DND-41 (cell line): ENCODE measurements at regions not wholly inside any gene's neighbourhood (a gene's known extent, or its start where the extent isn't known, plus 50 kb on each side); places are given as distances from the start of the nearest gene placed in this dataset.

ENCODE experiments used
- EZH2 ChIP-seq: IDR thresholded peaks from 3 replicates; pipeline ENCODE4 v1.6.1; 2012; ENCODE audit warnings: borderline replicate concordance, low read depth, mild to moderate bottlenecking, moderate library complexity, low read length, inconsistent platforms; ENCODE audit not compliant: severe bottlenecking
- TF ChIP-seq, protein P1 (sequence below): IDR thresholded peaks from 2 replicates; pipeline ENCODE4 v1.5.1; 2012; ENCODE audit warnings: borderline replicate concordance, low read length, moderate library complexity, mild to moderate bottlenecking; ENCODE audit not compliant: poor library complexity, severe bottlenecking; ENCODE audit errors: extremely low read depth

DNA sequence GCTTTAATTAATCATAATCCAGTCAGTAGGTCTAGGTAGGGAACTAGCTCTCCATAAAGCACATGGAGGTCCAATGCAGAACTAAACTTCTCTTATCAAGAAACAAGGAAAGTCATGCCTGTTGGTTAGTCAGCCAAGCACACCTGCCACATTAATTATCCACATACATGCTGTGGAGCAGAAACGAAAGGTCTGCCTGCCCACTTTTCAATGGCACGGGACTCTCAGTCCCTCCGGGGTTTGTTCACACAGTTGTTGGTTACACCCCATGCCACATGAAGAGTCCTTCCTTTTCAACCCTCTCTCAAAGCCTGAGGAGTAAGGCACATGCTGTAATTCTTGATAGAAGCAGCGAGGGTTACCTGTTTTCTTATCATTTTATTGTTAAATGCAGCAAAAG lies 1096.4 kb upstream of the MAP3K7 start:
- TF ChIP-seq, protein P1, sequence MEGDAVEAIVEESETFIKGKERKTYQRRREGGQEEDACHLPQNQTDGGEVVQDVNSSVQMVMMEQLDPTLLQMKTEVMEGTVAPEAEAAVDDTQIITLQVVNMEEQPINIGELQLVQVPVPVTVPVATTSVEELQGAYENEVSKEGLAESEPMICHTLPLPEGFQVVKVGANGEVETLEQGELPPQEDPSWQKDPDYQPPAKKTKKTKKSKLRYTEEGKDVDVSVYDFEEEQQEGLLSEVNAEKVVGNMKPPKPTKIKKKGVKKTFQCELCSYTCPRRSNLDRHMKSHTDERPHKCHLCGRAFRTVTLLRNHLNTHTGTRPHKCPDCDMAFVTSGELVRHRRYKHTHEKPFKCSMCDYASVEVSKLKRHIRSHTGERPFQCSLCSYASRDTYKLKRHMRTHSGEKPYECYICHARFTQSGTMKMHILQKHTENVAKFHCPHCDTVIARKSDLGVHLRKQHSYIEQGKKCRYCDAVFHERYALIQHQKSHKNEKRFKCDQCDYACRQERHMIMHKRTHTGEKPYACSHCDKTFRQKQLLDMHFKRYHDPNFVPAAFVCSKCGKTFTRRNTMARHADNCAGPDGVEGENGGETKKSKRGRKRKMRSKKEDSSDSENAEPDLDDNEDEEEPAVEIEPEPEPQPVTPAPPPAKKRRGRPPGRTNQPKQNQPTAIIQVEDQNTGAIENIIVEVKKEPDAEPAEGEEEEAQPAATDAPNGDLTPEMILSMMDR: no peak
- TF ChIP-seq EZH2: no peak
